K562 (cell line): ENCODE measurements at regions not wholly inside any gene's neighbourhood (a gene's known extent, or its start where the extent isn't known, plus 50 kb on each side); places are given as distances from the start of the nearest gene placed in this dataset.

Experiments
- ATAC-seq: fragments of 200-7000 bp; cut with Tn5 transposase; 3 replicates; pipeline ENCODE4 v1.9.1; 2020; ENCODE audit warnings: moderate library complexity
- BruUV-seq: library from RNA; stranded (reverse); fragments of 400-500 nt; replicated peaks from 2 replicates; lab custom pipeline; 2021; lab: Mats Ljungman, UMichigan
- CTCF ChIA-PET: fragments of 300-600 bp; formaldehyde crosslinking; extraction: SDS; loops from one replicate; lab custom pipeline; 2021; ENCODE audit warnings: low intra/inter-chr PET ratio; lab: Yijun Ruan, JAX
- POLR2A ChIA-PET: fragments of 300-600, 350-650 bp; sonication (Branson Sonifier 250); formaldehyde crosslinking; extraction: SDS; loops from one replicate; lab custom pipeline; 2021; ENCODE audit warnings: antibody characterized with exemption, inconsistent platforms; lab: Yijun Ruan, JAX
- DNase-seq, 4 experiments: peaks; one replicate each; pipeline versions ENCODE4 v3.0.0 to v3.0.0-alpha.2; 2011 to 2018; ENCODE audit warnings: low spot score in 3 of 4, mixed read lengths in 3 of 4; ENCODE audit errors: extremely low read depth in 1 of 4
- FAIRE-seq: peaks from 2 replicates; lab custom pipeline; 2011; peaks lifted over from hg19 to GRCh38; lab: Jason Lieb, UNC
- H2AFZ ChIP-seq: 2 replicates; pipeline ENCODE4 v1.6.0; 2011; ENCODE audit warnings: low read depth, low read length, control low read depth, inconsistent platforms
- H3K27ac ChIP-seq: fragments of 200-600 bp; 3 replicates; pipeline ENCODE4 v1.8.0; 2011; ENCODE audit warnings: low read depth, mild to moderate bottlenecking, control low read depth, inconsistent platforms, low read length, moderate library complexity, mixed read lengths; ENCODE audit errors: extremely low read depth
- H3K27me3 ChIP-seq, 2 experiments: fragments of 300-600 bp in 1 of 2; 2 replicates in 1 of 2; 3 replicates in 1 of 2; pipeline versions ENCODE4 v1.6.0 to v1.8.0; 2011; ENCODE audit warnings: inconsistent platforms in 2 of 2, low read length in 2 of 2, mild to moderate bottlenecking in 1 of 2, mixed read lengths in 1 of 2, moderate library complexity in 1 of 2; ENCODE audit not compliant: control insufficient read depth in 2 of 2, insufficient read depth in 2 of 2
- H3K36me3 ChIP-seq: fragments of 300-600 bp; 3 replicates; pipeline ENCODE4 v1.8.0; 2011; ENCODE audit warnings: mild to moderate bottlenecking, low read length, inconsistent platforms; ENCODE audit not compliant: control insufficient read depth, insufficient read depth
- H3K4me1 ChIP-seq, 2 experiments: fragments of 200-600 bp in 1 of 2; replicated peaks in 1 of 2; 2 replicates in 1 of 2; 3 replicates in 1 of 2; pipeline versions ENCODE4 v1.5.1 to v1.8.0; 2011; ENCODE audit warnings: inconsistent platforms in 2 of 2, low read length in 2 of 2, mild to moderate bottlenecking in 1 of 2, mixed read lengths in 1 of 2, moderate library complexity in 1 of 2; ENCODE audit not compliant: control insufficient read depth in 2 of 2, insufficient read depth in 2 of 2
- H3K4me2 ChIP-seq: 2 replicates; pipeline ENCODE4 v1.6.1; 2011; ENCODE audit warnings: low read length, control low read depth, inconsistent platforms, mixed read lengths; ENCODE audit not compliant: insufficient read depth
- H3K4me3 ChIP-seq: fragments of 200-600 bp; sonication (generic), shearing (Covaris generic); 2 replicates; pipeline ENCODE4 v1.5.1; 2016; ENCODE audit warnings: control low read depth, inconsistent platforms
- H3K79me2 ChIP-seq: fragments of 200-600 bp; 3 replicates; pipeline ENCODE4 v1.8.0; 2011; ENCODE audit warnings: low read length, inconsistent platforms; ENCODE audit not compliant: control insufficient read depth, insufficient read depth
- H3K9ac ChIP-seq, 2 experiments: 2 replicates each; pipeline versions ENCODE4 v1.6.0 to v1.6.1; 2011; ENCODE audit warnings: low read depth in 2 of 2, low read length in 2 of 2, control low read depth in 1 of 2, inconsistent platforms in 1 of 2, mild to moderate bottlenecking in 1 of 2, mixed read lengths in 1 of 2; ENCODE audit not compliant: insufficient read depth in 1 of 2
- H3K9me1 ChIP-seq: one replicate; pipeline ENCODE4 v1.6.0; 2011; ENCODE audit warnings: inconsistent platforms, mild to moderate bottlenecking, low read length, moderate library complexity; ENCODE audit not compliant: control insufficient read depth, insufficient read depth
- H3K9me3 ChIP-seq: replicated peaks from 2 replicates; pipeline ENCODE4 v1.5.1; 2011; ENCODE audit warnings: low read depth, low read length, inconsistent platforms; ENCODE audit not compliant: control insufficient read depth, insufficient read depth
- H4K20me1 ChIP-seq: replicated peaks from 2 replicates; pipeline ENCODE4 v1.6.1; 2011; ENCODE audit warnings: low read length, inconsistent platforms, mixed read lengths; ENCODE audit not compliant: control insufficient read depth, insufficient read depth
- ETV1 ChIP-seq: fragments of 450-650 bp; conservative IDR thresholded peaks from 2 replicates; pipeline ENCODE4 v1.6.1; 2016; ENCODE audit warnings: missing genetic modification characterization, control low read depth, low read depth, missing compliant biosample characterization
- POLR3A ChIP-seq: IDR thresholded peaks from 2 replicates; pipeline ENCODE4 v1.6.1; 2011; ENCODE audit warnings: borderline replicate concordance, mild to moderate bottlenecking, moderate library complexity; ENCODE audit not compliant: insufficient read length, insufficient read depth; ENCODE audit errors: extremely low read depth
- ZFP36 ChIP-seq: fragments of 150-350 bp; IDR thresholded peaks from 2 replicates; pipeline ENCODE4 v1.6.1; 2018; ENCODE audit warnings: low read length, low read depth; ENCODE audit not compliant: partially characterized antibody
- ZNF23 ChIP-seq: fragments of 250-450 bp; sonication (Bioruptor Pico); IDR thresholded peaks from 2 replicates; pipeline ENCODE4 v1.4.0; 2020; ENCODE audit warnings: mild to moderate bottlenecking
- in situ Hi-C: fragments of 300-500 bp; cut with MboI; formaldehyde crosslinking; loops from 4 replicates; pipeline ENCODE4 v1.15.0; 2018; ENCODE audit warnings: inconsistent platforms, mixed read lengths
- intact Hi-C: fragments of 100-400 bp; cut with micrococcal nuclease; formaldehyde crosslinking; loops from 2 replicates; pipeline ENCODE4 v1.14.2; 2022
- TF ChIP-seq, protein P1 (sequence below): fragments of 250-450 bp; sonication (Bioruptor Pico); IDR thresholded peaks from 2 replicates; pipeline ENCODE4 v1.5.0; 2022; ENCODE audit warnings: mild to moderate bottlenecking

- no peaks in the 10 kb centered on the region for H3K79me2 ChIP-seq
- no peak overlapping the region for H3K9ac ChIP-seq
- in situ Hi-C loops: no loop called here
- BruUV-seq: no TSS peak
- no peak overlapping the region for H3K4me3 ChIP-seq
- no peaks in the 10 kb centered on the region for H3K9me3 ChIP-seq
- H3K9me1 ChIP-seq: no peaks in the 10 kb centered on the region
- no peaks in the 10 kb centered on the region for H3K36me3 ChIP-seq
- POLR2A ChIA-PET: no interaction called here
- intact Hi-C loops: no loop called here
- TF ChIP-seq ZNF23 (CRISPR knock-in tag) (no peak), POLR3A (no peak), ETV1 (tag) (no peak), ZFP36 (no peak)
- TF ChIP-seq, protein P1, sequence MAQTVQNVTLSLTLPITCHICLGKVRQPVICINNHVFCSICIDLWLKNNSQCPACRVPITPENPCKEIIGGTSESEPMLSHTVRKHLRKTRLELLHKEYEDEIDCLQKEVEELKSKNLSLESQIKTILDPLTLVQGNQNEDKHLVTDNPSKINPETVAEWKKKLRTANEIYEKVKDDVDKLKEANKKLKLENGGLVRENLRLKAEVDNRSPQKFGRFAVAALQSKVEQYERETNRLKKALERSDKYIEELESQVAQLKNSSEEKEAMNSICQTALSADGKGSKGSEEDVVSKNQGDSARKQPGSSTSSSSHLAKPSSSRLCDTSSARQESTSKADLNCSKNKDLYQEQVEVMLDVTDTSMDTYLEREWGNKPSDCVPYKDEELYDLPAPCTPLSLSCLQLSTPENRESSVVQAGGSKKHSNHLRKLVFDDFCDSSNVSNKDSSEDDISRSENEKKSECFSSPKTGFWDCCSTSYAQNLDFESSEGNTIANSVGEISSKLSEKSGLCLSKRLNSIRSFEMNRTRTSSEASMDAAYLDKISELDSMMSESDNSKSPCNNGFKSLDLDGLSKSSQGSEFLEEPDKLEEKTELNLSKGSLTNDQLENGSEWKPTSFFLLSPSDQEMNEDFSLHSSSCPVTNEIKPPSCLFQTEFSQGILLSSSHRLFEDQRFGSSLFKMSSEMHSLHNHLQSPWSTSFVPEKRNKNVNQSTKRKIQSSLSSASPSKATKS: no peak
- TF ChIP-seq, all 486 proteins: peak for 0
- no peaks in the 10 kb centered on the region for H3K4me1 ChIP-seq
- ATAC-seq (no peak), FAIRE-seq (no peak), DNase-seq (no peak)
- no peaks in the 10 kb centered on the region for H4K20me1 ChIP-seq
- H2AFZ ChIP-seq: no peak overlapping the region
- H3K4me2 ChIP-seq: no peak overlapping the region
- no peak overlapping the region for H3K27ac ChIP-seq
- CTCF ChIA-PET: no interaction called here
- no peaks in the 10 kb centered on the region for H3K27me3 ChIP-seq
Observed at GRCh38 chr4:188958346-188958745, 819.1 kb downstream of the TRIML1 start.
